GM18870 (cell line): ENCODE measurements at regions not wholly inside any gene's neighbourhood (a gene's known extent, or its start where the extent isn't known, plus 50 kb on each side); places are given as distances from the start of the nearest gene placed in this dataset.

Experiments
- ATAC-seq: cut with Tn5 transposase; IDR thresholded peaks from one replicate; pipeline ENCODE4 v1.9.1; 2021; ENCODE audit warnings: moderate library complexity; ENCODE audit not compliant: unreplicated experiment

DNA sequence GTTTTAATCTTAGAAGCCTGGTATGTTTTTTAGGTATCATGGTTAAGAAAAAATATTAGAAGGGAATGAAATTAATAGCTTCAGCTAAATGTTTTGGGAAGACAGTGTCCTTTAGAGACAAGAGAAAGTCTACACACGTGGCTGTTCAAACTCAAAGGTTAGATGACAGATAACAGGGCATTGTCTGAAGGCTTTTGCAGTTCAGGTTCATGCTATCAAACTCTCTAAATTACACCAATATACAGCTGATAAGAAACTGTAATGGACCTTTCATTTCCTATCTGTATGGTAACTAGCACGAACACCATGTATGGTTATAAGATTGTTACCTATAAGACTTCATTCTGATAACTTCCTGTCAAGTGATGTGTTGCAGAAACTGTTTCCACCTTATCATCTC lies 240.6 kb upstream of the MEF2C start:
- ATAC-seq: no peak

DNA sequence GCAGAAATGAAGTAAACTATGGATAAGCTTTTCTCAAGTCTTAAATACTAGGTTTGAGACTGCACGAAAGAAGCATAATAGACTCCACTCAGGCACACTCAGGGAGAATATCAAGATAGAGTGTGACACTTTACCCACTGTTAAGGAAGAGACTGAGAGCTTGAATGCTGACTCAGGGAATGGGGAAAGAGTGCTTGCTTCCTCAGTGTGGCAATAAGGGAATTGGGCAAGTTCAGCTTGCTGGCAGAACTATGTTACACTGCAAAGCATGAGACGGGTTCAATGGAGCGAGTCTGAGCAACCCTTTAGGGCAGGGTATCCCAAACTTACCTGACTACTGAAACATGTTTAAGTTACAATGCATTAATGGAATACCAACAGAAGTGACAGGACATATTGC lies 237.7 kb upstream of the MEF2C start:
- ATAC-seq: no peak

DNA sequence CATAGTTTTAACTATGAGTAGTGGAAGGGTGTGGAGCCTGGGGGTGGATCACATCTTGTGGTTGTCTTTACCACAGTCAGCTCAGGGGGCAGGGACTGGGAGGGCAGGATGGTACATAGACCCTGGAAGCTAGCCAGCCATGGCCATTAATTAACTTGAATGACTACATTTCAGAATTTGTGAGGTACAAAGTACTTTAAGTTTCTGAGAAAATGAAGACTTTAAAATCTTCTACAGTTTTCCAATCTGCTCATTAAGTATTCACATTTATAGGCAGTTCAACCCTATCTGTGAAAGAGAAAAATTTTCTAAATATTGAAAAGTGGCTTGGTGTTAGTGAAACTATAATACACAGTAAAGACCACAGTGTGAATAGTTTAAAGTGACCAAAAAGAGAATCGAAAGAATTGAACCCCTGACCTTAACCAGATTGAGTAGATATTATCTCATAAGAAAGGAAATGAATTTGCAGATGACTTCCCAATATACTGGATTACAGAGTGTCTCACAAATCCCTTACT lies 234.2 kb upstream of the MEF2C start:
- ATAC-seq: peak; percentile 96

DNA sequence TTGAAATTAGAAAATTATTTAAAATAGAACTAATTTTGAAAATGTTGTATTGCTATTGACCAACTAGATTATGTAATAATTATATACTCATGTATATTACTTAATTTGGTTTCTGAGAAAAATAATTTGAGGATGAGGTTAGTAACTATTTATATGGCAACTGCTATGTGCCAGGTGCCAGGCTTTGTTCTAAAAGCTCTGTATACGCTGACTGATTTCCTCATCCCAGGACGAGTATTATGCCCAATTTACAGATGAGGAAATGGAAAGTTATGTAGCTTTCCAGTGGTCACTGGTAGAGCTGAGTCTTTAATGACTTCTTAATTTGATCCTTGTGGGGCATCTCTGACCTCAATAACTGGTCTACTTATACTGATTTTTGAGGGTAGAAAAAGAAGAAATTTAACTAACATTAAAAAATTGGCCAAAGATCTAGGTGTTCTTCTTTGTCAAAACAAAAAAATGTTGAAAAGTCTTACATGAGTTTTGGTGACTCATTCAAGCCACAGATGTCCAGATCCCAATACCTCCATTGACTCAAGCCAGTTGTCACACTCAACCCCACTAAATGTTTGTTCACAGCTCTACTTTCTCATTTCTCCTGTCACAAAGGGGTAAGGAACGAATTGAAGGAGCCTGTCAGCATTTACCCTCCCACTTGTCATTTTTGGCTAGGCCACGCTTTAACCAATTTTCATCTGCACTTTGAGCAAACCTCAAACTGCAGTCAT lies 228.1 kb upstream of the MEF2C start:
- no peak for ATAC-seq

DNA sequence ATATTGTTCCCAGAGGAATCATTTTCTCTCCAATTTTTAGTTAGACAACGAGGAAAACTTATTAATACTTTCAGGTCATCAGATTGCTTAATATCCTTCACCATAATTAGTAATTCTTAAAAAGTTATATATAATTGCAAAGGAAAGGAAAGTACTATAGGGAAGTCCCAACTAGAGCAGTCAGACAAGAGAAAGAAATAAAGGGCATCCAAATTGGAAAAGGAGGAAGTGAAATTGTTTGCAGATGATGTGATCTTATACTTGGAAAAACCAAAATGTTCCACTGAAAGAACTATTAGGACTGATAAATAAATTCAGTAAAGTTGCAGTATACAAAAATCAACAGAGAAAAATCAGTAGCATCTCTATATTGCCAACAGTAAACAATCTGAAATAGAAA lies 223.5 kb upstream of the MEF2C start:
- no peak for ATAC-seq

DNA sequence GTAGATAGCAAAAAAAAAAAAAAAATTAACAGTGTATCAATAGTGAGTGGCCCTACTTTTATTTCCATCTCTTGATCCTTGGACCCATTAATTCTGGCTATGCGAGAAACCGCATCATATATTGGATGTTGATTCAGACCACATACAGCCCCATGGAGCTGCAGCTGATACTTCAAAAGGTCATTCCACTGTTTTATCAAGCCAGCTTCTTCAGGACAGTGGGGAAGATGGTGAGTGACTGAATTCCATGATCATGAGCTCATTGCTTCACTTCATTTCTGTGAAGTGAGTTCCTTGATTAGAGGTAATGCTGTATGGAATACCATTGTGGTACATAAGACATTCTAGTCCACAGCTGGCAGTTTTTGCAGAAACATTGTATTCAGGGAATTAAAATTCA lies 222.9 kb upstream of the MEF2C start:
- ATAC-seq: no peak

DNA sequence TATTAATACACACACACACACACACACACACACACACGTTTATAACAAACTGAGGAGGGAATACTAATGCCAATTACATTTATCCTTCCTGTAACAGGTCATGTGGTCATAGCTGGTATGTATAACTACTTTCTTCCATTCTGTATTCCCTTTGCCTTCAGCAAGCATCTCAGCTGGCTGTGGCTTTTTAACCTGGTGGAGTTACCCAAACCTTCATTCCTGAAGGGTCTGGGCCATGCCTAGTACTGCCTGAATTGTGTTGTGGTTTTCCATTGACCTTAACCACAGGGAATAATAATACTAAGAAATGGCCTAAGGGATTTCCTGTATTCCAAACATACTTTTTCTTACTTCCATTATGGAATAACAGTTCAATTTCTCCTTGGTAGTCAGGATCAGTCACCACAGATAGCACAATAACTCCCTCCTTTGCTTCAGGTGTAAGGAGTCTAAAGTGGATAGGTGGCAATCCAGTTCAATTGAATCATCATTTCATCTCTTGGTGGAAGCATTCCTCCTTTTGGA lies 222.2 kb upstream of the MEF2C start:
- ATAC-seq: no peak

DNA sequence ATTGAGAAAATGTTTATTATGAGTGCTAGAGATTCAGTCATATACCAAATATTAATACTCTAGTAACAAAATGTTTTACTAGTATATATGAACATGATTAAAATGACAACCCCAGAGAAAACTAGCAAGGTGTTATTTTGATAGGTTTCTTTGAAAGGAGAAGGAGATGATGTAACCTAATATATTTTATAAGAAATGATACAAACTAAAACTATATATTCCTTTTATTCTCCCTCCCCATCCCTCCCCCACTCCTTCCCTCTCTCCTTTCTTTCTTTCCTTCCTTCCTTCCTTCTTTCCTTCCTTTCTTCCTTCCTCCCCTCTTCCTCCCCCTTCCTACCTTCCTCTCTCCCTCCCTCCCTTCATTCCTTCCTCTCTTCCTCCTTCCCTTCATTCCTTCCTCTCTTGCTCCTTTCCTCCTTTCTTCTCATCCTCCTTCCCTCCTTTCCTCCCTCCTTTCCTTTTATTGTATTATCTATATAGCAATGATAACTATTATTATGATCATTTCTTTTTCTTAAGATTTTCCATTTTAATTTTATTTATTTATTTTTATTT lies 215.3 kb upstream of the MEF2C start:
- ATAC-seq: no peak

DNA sequence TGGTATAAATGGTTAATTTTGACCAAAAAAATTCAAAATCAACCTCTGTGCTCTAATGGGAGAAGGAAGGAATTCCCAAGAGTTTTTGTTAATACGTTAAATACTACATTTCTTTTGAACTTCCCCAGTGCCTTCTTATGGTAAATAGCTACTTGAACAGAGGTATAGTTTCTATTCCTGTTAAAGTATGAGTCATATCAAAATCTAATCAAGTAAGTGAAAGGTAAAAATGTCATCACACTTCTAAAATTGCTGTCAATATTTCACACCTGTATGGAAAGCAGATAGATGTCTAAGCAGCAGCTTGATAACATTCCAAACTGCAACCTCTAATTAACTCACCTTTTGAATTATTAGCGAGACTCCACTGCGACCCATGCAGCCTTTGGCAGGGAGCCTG lies 214.1 kb upstream of the MEF2C start:
- peak; percentile 89 for ATAC-seq

DNA sequence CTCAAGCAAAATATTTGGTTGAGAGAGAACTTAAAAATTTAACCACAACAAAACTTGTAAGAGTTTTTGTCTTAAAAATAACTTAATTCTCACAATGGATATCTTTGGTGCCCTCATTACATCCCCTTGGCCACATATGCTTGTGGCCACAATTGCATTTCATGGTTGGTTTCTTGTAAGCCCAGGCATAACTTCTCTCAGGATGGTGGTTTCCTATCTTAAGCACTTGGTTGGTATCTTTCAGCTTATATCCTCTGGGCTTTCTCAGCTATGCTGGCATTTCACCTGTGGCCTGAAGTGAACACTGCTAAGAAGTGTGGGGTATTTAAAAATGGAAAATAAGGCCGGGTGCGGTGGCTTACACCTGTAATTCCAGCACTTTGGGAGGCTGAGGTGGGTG lies 212.4 kb upstream of the MEF2C start:
- no peak for ATAC-seq

DNA sequence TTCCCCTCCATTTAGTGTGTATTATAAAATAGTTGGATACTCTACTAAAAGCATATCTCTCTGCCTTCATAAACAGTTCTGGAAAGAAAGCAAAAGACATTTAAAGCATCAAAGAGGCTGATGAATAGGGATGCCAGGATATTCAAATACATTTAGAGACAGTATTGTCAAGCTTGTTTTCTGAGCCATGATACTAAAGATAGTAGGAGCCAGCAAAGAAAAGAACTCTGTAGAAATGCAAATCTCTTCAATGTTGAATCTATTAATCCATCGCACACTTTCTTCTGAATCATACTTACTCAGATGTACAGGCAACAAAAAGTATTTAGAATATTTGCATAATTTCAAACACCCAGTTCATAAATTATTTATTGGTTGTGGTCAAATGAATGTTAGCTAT lies 207.1 kb upstream of the MEF2C start:
- no peak for ATAC-seq

DNA sequence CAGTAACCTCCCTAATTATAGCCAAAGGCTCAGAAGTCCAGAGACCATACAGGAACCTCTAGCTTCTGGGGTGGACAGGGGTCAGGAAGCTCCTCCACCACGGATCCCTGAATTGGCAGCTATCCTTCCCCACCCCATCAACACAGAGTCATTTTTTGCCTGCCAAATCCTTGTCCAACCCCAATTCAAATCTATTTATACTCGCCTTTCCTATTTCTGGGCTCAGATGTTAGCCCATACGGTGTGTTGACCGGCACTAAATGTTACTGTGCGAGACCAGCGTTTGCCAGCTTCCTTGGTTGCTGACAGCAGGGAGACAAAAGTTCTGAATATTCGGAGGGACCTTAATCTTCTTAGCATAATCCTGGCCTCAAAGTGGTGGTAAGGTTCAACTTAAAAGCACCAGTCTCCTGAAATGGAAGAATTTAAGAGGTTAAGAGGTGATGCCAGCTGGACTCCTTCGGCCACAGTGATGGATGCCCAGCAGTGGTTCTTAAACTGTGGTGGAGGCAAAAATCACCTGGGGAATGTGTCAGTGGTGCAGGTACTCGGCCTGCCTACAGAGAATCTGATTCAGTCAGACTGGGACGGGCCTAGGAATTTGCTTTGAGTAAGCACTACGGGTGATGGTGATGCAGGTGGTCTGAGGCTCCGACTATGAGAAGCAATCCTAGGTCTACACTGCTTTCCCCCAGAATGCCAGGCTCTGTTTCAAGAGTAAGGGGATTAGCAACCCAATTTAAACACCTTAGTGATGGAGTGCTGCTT lies 204.8 kb upstream of the MEF2C start:
- ATAC-seq: no peak

DNA sequence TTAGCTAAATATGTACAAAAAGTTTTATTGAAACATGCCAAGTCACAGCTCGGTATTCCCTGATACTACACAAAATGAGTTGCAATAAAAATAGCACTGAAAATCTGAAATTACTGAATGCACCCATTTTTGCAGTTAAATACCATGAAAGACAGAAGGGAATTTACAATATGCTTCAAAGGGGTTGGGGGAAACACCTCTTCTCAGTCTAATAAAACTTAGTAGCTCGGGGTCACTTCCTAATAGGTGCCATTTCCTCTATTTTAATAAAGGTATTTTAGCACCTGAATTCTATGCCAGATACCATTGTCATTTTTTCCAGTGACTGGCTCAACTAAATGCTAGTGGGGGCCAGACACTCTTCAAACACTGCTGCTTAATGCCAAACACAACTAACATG lies 204.1 kb upstream of the MEF2C start:
- ATAC-seq: no peak

DNA sequence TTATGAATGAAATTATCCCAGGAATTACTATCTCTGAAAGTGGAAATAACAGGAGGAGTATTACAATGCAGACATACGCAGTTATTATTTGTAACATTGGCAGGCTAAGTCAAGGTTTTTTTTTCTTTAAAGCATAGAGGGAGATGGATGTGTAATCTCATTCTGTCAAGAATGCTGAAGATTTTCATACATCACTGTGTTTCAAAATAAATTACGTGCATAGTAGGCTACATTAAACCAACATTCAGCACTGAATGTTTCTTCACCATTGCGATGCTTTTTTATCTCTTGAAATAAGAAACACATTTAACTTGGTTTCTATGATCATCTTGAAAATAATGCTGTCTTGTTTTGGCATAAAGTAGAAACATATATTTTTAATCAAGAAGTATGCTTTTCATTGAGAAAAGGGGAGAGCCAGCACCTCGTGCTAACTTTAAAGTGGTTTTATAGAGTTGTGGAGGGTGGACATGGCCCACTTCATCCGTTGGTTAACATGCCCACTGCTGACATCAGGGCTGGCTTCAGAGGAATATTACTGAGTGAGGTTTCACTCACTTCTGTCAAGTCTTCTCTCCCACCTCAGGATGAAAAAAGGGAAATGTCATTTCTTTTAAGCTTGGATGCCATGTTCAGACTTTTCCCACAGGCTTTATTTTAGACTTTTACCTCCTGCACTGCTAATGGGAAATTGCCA lies 203.6 kb upstream of the MEF2C start:
- no peak for ATAC-seq

DNA sequence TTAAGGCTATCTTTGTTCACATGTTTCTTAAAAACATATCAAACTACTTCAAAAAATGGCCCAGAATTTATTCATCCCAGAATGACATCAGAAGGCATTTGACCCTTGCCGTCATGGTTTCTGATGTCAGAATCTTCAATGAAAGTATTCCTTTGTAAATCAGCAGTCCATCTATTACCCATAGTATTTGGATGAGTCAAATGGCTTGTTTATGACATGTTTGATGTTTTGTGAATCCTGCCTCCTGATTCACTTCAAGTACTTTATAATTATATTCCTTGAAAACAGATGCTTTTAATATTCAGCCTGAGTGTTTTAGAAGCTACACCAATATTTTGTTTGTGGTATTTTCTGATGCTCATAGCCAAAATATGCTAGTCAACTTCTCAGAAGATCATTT lies 200.8 kb upstream of the MEF2C start:
- ATAC-seq: no peak

DNA sequence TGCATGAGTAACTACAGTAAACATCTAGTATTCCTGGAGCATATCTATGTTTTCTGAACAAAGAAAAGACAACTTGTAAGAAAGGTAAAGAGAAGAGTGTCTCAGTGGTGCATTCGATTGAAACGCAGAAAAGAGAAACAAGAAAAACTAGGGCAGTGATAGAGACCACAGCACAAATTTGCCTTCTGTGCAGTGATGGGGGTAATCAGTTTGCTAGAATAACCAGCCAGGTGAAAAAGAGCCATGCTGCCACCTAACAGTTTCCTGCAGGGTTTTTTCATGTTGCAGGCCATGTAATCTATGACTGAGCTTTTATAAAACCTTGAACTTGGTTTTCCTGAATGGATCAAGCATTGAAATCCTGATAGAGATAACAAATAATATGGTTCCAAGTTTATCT lies 198.4 kb upstream of the MEF2C start:
- peak; percentile 56 for ATAC-seq

DNA sequence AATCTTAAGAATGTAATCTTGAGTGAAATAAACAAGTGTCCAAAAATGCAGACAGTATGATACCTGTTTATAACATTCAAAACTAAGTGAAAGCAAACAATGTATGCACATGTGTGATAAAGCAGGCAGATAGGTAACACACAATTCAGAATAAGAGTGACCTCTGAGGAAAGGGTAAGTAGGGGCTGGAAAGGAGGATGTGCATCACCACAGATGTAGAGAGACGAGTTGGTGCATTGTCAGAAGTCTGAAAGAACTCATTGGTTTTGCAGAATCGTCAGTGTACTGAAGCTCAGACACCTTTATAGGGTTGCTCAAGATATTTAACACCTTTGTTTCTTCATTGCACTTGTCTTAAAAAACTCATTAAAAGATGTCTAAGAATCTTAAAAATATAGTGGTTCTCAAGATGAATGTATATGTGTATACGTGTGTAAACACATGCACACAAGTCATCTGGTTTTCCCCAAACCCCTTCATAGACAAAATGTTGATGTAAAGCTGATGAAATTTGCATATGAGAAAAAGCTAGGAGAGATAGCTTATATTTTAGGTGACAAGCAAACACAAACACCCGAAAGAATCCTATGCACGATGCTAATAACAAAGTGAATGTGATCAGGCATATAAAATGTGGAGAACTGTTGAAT lies 197.6 kb upstream of the MEF2C start:
- no peak for ATAC-seq

DNA sequence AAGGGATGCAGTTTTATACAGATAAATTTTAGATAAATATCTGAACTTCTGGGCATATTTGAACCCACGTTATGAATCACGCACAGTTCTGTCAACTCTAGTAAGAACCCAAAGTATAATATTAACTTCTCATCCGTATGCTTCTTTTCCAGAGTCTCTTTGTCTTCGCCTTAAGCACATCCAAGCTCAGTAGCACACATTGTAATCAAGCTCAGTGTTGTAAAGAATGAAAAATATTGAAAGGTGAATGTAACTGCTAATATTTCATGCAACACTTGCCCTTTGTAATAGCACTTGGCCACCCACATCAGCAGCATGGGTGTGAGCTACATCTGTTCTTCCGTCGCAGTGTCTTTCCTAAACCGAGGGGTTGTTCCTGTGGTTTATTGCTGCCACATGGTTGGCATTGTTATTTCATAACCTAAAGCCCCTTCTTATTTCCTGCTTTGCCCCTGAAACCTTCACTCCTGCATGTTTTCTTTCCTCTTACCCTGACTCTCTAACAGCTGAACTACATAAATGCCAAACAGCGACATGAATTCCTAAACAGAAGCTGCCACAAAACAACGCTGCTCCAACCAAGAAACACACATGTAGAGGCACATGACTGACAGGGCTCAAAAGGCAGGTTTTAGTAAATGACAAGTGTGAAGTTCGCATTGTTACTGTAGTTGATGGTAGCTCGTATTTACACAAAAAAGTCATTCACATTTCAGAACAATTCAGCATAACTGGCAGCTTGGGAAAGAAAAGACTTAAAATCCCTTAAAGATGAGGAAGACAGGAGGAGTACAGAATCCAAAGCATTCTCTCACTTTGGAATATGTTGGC lies 190.1 kb upstream of the MEF2C start:
- no peak for ATAC-seq

DNA sequence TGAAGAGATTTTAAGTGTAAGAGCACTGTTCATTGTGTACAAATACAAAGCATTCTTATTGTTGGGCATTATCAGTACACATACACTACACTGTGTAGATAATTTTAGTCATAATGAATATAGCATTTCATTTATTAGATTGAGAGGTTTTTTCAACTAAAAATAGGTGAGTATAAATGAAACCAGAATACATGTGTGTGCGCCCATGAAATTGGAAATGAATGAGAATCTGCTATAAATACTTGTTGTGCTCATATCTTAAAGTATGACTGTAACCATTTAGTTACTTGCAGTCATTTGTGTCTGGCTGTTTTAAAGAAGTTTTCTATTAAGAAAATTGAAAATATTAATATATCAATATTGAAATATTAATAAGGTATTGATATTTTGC lies 189.0 kb upstream of the MEF2C start:
- ATAC-seq: peak; percentile 62
